Keratinocyte (primary cell): ENCODE measurements at regions not wholly inside any gene's neighbourhood (a gene's known extent, or its start where the extent isn't known, plus 50 kb on each side); places are given as distances from the start of the nearest gene placed in this dataset.

ENCODE experiments used
- DNase-seq: peaks from one replicate; pipeline ENCODE4 v3.0.0-alpha.2; 2011; ENCODE audit warnings: low read depth, missing footprints, low spot score
- FAIRE-seq: peaks from 2 replicates; lab custom pipeline; 2011; peaks lifted over from hg19 to GRCh38; lab: Jason Lieb, UNC
- H2AFZ ChIP-seq: 2 replicates; pipeline ENCODE4 v1.6.0; 2012; ENCODE audit warnings: low read length, control low read depth, inconsistent platforms; ENCODE audit not compliant: control insufficient read depth
- H3K27ac ChIP-seq: 2 replicates; pipeline ENCODE4 v1.5.1; 2011; ENCODE audit warnings: low read length; ENCODE audit not compliant: control insufficient read depth, insufficient read depth
- H3K27me3 ChIP-seq: 3 replicates; pipeline ENCODE4 v1.6.0; 2011; ENCODE audit warnings: low read length; ENCODE audit not compliant: control insufficient read depth, insufficient read depth; ENCODE audit errors: extremely low read depth
- H3K36me3 ChIP-seq, 2 experiments: 2 replicates in 1 of 2; 3 replicates in 1 of 2; pipeline ENCODE4 v1.5.1; 2011; ENCODE audit warnings: low read length in 2 of 2, mild to moderate bottlenecking in 1 of 2; ENCODE audit not compliant: control insufficient read depth in 2 of 2, insufficient read depth in 2 of 2; ENCODE audit errors: extremely low read depth in 1 of 2
- H3K4me1 ChIP-seq: 3 replicates; pipeline ENCODE4 v1.5.1; 2011; ENCODE audit warnings: low read length; ENCODE audit not compliant: control insufficient read depth, insufficient read depth; ENCODE audit errors: extremely low read depth
- H3K4me2 ChIP-seq: 3 replicates; pipeline ENCODE4 v1.6.0; 2011; ENCODE audit warnings: low read depth, low read length; ENCODE audit not compliant: control insufficient read depth, insufficient read depth; ENCODE audit errors: extremely low read depth
- H3K4me3 ChIP-seq, 3 experiments: fragments of 200-600 bp in 1 of 3; sonication (generic) in 1 of 3; 2 replicates in 2 of 3; 3 replicates in 1 of 3; pipeline ENCODE4 v1.5.1; 2011 to 2016; ENCODE audit warnings: low read length in 3 of 3, mild to moderate bottlenecking in 3 of 3, control low read depth in 2 of 3, inconsistent platforms in 1 of 3, low read depth in 1 of 3, mixed read lengths in 1 of 3, mixed run types in 1 of 3, moderate library complexity in 1 of 3; ENCODE audit not compliant: control insufficient read depth in 2 of 3, insufficient read depth in 2 of 3; ENCODE audit errors: extremely low read depth in 1 of 3
- H3K79me2 ChIP-seq: 2 replicates; pipeline ENCODE4 v1.6.0; 2012; ENCODE audit warnings: low read length; ENCODE audit not compliant: control insufficient read depth, insufficient read depth
- H3K9ac ChIP-seq: 3 replicates; pipeline ENCODE4 v1.6.0; 2011; ENCODE audit warnings: low read length; ENCODE audit not compliant: control insufficient read depth, insufficient read depth; ENCODE audit errors: extremely low read depth
- H3K9me1 ChIP-seq: 3 replicates; pipeline ENCODE4 v1.6.0; 2011; ENCODE audit warnings: low read length; ENCODE audit not compliant: control insufficient read depth, insufficient read depth; ENCODE audit errors: extremely low read depth
- H3K9me3 ChIP-seq: 2 replicates; pipeline ENCODE4 v1.5.1; 2012; ENCODE audit warnings: low read depth, low read length; ENCODE audit not compliant: control insufficient read depth
- H4K20me1 ChIP-seq: 3 replicates; pipeline ENCODE4 v1.6.0; 2011; ENCODE audit warnings: low read length; ENCODE audit not compliant: control insufficient read depth, insufficient read depth; ENCODE audit errors: extremely low read depth
- CTCF ChIP-seq, 3 experiments: IDR thresholded peaks in 1 of 3; conservative IDR thresholded peaks in 1 of 3; optimal IDR thresholded peaks in 1 of 3; 2 replicates in 2 of 3; 3 replicates in 1 of 3; pipeline versions ENCODE3 to v1.5.1; 2011; ENCODE audit warnings: low read length in 3 of 3, mild to moderate bottlenecking in 3 of 3, moderate library complexity in 2 of 3, control low read depth in 1 of 3, inconsistent platforms in 1 of 3; ENCODE audit not compliant: insufficient read depth in 2 of 3; ENCODE audit errors: extremely low read depth in 1 of 3
- EZH2 ChIP-seq: IDR thresholded peaks from one replicate; pipeline ENCODE4 v1.6.1; 2012; ENCODE audit warnings: inconsistent platforms, mild to moderate bottlenecking, low read length, moderate library complexity
- dilution Hi-C: fragments of 300-500 bp; cut with MboI; formaldehyde crosslinking; loops from one replicate; pipeline ENCODE4 v1.7.0; 2020; ENCODE audit warnings: low sequenced_read_pairs; ENCODE audit not compliant: extremely low pct_ligation_motif_present

GRCh38 chr5:38643616-38644015 lies 87.2 kb upstream of the LIFR start:
- no peak overlapping the region for H3K27ac ChIP-seq
- peaks cover 8% of the 10 kb centered on the region for H3K27me3 ChIP-seq
- no peak overlapping the region for H3K9ac ChIP-seq
- no peaks in the 10 kb centered on the region for H3K9me3 ChIP-seq
- H4K20me1 ChIP-seq = no peaks in the 10 kb centered on the region
- DNase-seq = no peak
- H3K4me2 ChIP-seq = no peak overlapping the region
- dilution Hi-C loops = no loop called here
- no peaks in the 10 kb centered on the region for H3K4me1 ChIP-seq
- H2AFZ ChIP-seq = no peak overlapping the region
- no peaks in the 10 kb centered on the region for H3K79me2 ChIP-seq
- no peak for FAIRE-seq
- H3K4me3 ChIP-seq = no peak overlapping the region
- no peaks in the 10 kb centered on the region for H3K36me3 ChIP-seq
- TF ChIP-seq EZH2 (no peak), CTCF (optimal IDR thresholded peaks at IDR 0.05 in 1 of 3, IDR thresholded peaks at IDR 0.05 in 1 of 3, conservative IDR thresholded peaks at IDR 0.05 in 1 of 3; ENCODE audit: extremely low read depth in 1 of 3, insufficient read depth in 2 of 3, low read length in 3 of 3) (no peak)
- H3K9me1 ChIP-seq = no peaks in the 10 kb centered on the region

GRCh38 chr5:38645508-38645907 lies 89.1 kb upstream of the LIFR start:
- no peak for FAIRE-seq
- Histone ChIP-seq H3K79me2 (no peaks in the 10 kb centered on the region), H3K27ac (no peak overlapping the region), H3K4me2 (no peak overlapping the region), H3K9ac (no peak overlapping the region), H4K20me1 (no peaks in the 10 kb centered on the region), H3K36me3 (no peaks in the 10 kb centered on the region), H2AFZ (no peak overlapping the region), H3K9me1 (no peaks in the 10 kb centered on the region), H3K4me3 (no peak overlapping the region), H3K4me1 (no peaks in the 10 kb centered on the region), H3K9me3 (no peaks in the 10 kb centered on the region), H3K27me3 (peaks cover 8% of the 10 kb centered on the region)
- TF ChIP-seq CTCF (optimal IDR thresholded peaks at IDR 0.05 in 1 of 3, IDR thresholded peaks at IDR 0.05 in 1 of 3, conservative IDR thresholded peaks at IDR 0.05 in 1 of 3; ENCODE audit: extremely low read depth in 1 of 3, insufficient read depth in 2 of 3, low read length in 3 of 3) = no peak
- TF ChIP-seq EZH2 = no peak
- dilution Hi-C loops = no loop called here
- DNase-seq = no peak
